EL (cell line): ENCODE measurements at regions not wholly inside any gene's neighbourhood (a gene's known extent, or its start where the extent isn't known, plus 50 kb on each side); places are given as distances from the start of the nearest gene placed in this dataset.

Source experiments
- DNase-seq: peaks from one replicate; pipeline ENCODE4 v3.0.0-alpha.2; 2016

GRCh38 chr5:173808079-173808808 is 79.9 kb upstream of the CPEB4 start:
- DNase-seq: no peak

DNA sequence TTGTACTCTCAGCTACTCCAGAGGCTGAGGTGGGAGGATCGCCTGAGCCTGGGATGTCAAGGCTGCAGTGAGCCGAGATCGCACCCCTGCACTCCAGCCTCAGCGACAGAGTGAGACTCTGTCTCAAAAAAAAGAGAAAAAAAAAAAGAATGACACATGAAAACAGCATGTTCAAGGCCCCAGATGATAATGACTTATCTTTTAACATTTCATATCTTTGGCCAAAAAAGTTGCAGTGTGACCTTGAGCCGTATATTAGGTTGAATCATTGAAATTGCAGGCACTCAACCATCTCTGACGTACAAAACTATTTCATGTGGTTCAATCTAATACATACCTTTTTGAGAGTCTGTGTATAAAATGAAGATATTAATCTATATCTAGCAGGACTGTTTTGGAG is 79.1 kb upstream of the CPEB4 start:
- DNase-seq: no peak

DNA sequence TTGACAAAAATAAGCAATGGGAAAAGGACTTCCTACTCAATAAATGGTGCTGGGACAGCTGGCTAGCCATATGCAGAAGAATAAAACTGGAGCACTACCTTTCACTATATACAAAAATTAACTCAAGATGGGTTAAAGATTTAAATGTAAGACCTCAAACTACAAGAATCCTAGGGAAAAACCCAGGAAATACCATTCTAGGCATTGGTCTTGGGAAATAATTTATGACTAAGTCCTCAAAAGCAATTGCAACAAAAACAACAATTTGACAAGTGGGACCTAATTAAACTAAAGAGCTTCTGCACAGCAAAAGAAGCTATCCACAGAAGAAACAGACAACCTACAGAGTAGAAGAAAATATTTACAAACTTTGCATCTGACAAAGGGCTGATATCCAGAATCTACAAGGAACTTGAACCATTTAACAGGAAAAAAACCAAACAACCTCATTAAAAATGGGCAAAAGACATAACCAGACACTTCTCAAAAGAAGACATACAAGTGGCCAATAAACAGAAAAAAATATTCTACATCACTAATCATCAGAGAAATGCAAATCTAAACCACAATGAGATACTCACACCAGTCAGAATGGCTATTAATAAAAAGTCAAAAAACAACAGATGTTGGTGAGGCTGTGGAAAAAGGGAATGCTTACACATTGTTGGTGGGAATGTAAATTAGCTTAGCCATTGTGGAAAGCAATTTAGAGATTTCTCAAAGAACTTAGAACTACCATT is 75.2 kb upstream of the CPEB4 start:
- peak; percentile 47 for DNase-seq

DNA sequence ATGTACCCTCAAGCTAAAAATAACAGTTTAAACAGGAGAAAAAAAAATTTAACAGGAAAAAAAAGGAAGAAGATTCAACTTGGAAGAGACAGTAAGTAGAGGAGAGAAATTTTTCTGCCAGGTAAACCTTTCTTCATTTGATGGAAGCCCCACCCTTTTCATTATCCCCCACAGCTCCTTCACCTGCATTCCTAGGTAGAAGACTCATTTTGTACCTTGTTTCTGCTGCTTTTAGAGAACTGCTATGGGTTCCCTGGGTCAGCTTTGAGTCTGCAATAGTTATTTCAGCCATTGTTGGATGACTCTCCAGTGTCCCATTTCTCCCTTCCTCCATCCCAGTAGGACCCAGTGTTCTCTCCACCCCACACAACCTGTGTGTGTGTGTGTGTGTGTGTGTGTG is 74.1 kb upstream of the CPEB4 start:
- DNase-seq: no peak

DNA sequence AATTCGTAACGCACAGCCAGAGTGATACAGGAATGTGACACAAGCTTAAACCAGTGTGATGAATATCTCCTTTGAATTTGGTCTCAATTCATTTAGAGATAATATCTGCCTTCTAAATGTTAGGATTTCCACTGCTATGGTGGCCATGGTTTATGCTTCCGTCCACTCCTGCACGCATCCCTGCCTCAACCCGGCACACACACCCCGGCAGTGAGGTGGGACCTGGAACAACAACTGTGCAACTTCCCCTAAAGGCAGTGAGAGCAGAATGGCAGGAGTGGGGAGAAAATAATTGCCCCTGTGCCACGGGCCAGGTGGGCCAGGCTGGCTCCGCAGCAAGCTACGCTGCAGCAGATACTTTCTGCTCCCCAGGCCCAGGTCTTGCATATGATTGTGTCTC is 72.6 kb upstream of the CPEB4 start:
- DNase-seq: no peak

DNA sequence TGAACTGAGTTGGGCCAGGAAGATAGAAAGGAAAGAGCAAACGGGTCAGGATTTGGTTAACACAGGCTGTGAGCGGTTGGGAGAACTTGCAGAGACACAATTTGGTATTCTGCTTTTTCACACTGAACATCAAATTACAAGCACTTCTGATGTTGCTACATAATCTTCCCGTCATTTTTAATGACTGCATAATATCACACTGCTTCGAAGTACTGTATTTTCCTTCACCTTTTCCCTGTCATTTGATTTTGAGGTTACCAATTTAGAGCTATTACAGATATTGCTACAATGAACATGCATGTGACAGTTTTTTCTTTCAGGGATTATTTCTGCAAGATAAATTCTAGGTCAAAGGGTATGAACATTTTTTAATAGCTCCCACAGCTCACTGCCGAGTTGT is 71.4 kb upstream of the CPEB4 start:
- no peak for DNase-seq

- DNase-seq: no peak
These were observed 70.6 kb upstream of the CPEB4 start for GRCh38 chr5:173817561-173817960.

- DNase-seq: no peak
These were observed 68.6 kb upstream of the CPEB4 start for GRCh38 chr5:173819521-173819920.

- no peak for DNase-seq
These were observed 64.9 kb upstream of the CPEB4 start for GRCh38 chr5:173823274-173823644.

GRCh38 chr5:173823721-173824567 is 64.2 kb upstream of the CPEB4 start:
- DNase-seq: peak; percentile 91

GRCh38 chr5:173825215-173825865 is 62.8 kb upstream of the CPEB4 start:
- DNase-seq: peak; percentile 74

DNA sequence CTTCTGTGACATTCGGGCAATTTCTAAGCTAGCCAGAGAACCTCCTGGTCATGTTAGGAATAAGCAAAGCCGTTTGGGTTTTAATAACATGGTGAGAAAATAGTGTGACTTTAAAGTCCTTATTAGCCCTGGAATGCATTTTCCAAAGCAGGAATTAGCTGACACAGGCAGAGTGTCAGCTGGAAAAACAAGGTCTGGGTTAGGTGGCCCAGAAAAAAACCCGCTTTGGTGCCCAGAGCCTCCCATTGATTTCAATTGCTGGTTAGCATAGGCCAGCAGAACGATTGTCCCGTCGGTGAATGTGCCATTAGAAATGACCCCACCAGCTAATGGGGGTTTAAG is 62.1 kb upstream of the CPEB4 start:
- no peak for DNase-seq

- DNase-seq: no peak
These were observed 61.5 kb upstream of the CPEB4 start for GRCh38 chr5:173826428-173827350.

DNA sequence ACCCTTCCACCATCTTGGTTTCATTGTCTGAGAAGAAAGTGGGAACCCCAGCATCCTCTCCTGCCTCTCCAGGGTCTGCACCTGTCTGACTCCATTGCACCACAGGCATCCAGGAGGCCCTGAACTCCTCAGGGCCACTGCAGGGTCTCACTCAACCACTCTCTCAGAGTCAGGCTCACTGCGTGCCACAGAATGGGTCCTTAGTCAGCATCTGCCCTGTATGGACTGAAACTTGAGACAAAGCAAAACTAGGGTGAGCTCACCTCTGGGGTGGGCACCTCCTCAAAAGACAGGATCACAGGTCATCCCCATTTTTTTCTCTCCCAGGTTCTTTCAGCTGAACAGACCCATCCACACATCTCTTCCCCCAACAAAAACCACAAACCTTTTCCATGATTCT is 59.2 kb upstream of the CPEB4 start:
- no peak for DNase-seq

DNA sequence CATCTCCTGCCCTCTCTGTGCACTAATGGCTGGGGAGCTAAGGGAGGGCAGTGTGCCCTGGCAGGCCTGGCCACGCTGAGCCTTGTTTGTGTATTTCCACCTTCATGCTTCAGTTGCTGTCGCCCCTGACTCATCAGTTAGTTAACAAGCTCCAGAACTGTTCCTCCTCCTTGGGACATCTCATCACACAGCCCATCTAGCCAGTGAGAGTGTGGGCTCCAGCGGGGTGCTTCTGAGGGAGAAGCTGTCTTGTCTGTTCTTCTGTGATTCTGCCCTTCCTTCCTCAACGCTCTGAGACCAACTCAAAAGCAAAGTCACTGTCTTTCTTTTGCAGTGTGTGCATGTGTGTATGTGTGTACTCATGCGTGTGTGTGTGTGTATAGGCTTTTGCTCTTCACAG is 58.3 kb upstream of the CPEB4 start:
- peak; percentile 31 for DNase-seq

DNA sequence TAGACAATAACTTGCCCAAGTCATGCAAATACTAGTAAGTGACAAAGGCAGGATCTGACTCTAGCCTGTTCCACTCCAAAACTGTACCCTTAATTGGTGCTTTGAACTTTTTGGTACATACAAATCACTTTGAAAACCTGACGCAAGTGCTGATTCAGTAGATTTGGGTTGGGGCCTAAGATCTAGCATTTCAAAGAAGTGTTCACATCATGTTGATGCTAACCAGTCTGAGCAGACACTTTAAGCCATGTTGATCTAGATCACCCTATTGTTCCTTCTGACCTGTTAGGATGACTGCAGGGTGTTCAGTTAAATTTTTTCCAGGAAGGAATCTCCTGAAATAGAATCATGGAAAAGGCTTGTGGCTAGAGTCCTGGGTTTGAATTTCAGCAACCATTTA is 57.7 kb upstream of the CPEB4 start:
- no peak for DNase-seq

DNA sequence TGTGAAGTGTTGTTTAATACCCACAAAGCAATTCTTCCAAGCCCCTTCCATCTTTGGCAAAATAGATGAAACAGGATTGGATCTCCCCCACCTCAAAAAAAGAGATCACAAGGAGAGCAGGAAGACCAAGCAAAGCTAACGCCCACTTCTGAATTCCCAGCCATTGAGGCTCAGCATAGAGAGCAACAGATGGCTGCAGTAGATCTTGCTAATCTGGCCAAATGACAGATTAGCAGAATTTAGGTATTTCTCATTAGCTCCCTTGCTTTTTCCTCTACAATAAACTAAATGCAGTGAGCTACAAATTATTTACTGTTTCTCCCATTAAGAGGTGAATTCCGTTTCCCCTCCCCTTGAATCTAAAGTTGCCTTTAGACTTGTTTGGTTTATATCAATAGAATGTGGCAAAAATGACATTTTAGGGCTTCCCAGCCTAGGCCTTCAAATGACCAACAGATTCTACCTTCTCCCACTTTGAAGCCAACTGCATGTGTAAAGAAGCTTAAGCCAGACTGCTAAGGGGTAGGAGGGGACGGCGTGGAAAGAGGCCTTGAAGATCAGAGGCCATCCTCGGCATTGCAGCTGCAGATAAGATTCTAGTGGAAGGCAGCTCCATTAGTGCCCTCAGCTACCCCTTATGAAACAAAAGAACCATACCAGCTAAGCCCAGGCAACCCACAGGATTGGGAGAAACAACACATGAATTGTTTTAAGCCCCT is 56.8 kb upstream of the CPEB4 start:
- DNase-seq: no peak

DNA sequence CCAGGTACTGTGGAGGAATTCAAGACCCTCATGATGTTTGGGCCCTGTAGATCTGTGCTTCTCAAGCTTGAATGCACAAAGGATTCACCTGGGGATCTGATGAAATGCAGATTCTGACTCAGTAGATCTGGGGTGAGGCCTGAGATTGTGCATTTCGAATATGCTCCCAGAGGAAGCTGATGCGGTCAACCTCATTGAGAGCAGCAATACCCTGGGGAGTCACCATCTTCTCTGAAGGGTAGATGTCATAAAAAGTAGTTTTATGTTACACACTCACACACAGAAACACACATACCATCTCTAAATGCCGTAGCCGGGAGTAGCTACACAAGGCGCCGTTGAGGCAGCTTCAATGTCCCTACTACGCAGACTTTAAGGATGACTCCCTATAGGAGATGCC is 55.8 kb upstream of the CPEB4 start:
- DNase-seq: no peak

GRCh38 chr5:173833196-173833985 is 54.8 kb upstream of the CPEB4 start:
- DNase-seq: no peak

DNA sequence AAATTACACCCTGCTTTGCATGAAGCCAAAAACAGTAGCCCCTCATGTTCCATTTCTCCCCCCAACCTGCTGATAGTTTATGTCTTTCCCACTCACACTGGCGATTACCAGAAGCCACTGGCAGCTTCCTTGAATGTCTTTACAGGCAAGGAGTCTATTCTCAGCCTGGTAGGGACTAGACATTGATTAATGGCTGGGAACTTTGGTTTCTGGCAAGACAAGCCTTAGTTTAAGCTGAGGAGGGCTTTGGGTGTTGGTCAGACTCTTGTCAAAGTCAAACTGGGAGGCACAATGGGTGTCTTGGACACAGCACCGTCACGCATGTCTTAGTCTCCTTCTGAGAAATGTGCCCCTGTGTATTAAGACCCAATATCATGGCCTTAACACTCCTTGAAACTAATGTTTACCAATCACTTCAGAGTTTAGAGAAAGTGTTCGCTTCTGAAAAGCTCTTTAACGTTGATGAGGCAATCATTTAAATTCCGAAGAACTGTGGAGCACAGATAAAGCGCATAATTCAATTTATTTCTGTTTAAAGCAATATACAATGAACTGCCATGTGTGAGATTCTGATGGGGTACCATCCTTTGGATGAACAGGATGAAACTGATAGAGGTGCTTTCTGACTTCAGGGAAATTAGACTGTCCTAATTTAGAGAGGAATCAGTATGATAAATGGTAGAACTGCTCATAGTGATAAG is 53.9 kb upstream of the CPEB4 start:
- no peak for DNase-seq
